ENCODE measurements at regions not wholly inside any gene's neighbourhood (a gene's known extent, or its start where the extent isn't known, plus 50 kb on each side); places are given as distances from the start of the nearest gene placed in this dataset.

GRCh38 chr15:77810130-77810571, 177.4 kb upstream of the LINGO1 start (continued):
- TF ChIP-seq PRDM4 (CRISPR knock-in tag; IDR thresholded peaks at IDR 0.05; ENCODE audit: borderline replicate concordance): no peak
- no peak for TF ChIP-seq ZNF160 (CRISPR knock-in tag; IDR thresholded peaks at IDR 0.05)
- TF ChIP-seq SNAPC5 (CRISPR knock-in tag; IDR thresholded peaks at IDR 0.05; ENCODE audit: borderline replicate concordance): no peak
- no peak for TF ChIP-seq RFXANK (CRISPR knock-in tag; IDR thresholded peaks at IDR 0.05)

- in situ Hi-C loops (cut with HindIII; ENCODE audit: extremely low pct_ligation_motif_present, low pct_unique_long_range_greater_than_20kb): loop anchor here (25.0 kb wide), 1 partner anchor 171 kb away; the partner anchor contains the start of gene LINGO1
- WGBS (ENCODE audit: low lambda C conversion rate): 27% methylated on average over 6 of the region's 8 CpGs
- TF ChIP-seq TCF7L2 (IDR thresholded peaks at IDR 0.05; ENCODE audit: low read depth, low read length) (no peak), ZNF18 (CRISPR knock-in tag; IDR thresholded peaks at IDR 0.05; ENCODE audit: insufficient replicate concordance) (no peak), MYNN (CRISPR knock-in tag; IDR thresholded peaks at IDR 0.05; ENCODE audit: low read depth) (no peak), SALL1 (CRISPR knock-in tag; IDR thresholded peaks at IDR 0.05) (no peak), ZNF281 (CRISPR knock-in tag; IDR thresholded peaks at IDR 0.05; ENCODE audit: borderline replicate concordance) (no peak), HNF4A (CRISPR knock-in tag; IDR thresholded peaks at IDR 0.05) (peak; percentile 49), ZNF770 (CRISPR knock-in tag; IDR thresholded peaks at IDR 0.05) (peak; percentile 62; the same call in 1 of the 2 replicates), MAF1 (CRISPR knock-in tag; IDR thresholded peaks at IDR 0.05; ENCODE audit: borderline replicate concordance) (no peak), BCL6 (CRISPR knock-in tag; IDR thresholded peaks at IDR 0.05) (no peak), ZSCAN25 (CRISPR knock-in tag; IDR thresholded peaks at IDR 0.05) (no peak)
These were observed 176.0 kb upstream of the LINGO1 start for GRCh38 chr15:77808581-77809177.

More at GRCh38 chr15:77808581-77809177, 176.0 kb upstream of the LINGO1 start:
- Histone ChIP-seq H2AFZ (ENCODE audit: low read length) (no peak overlapping the region), H3K36me3 (replicated peaks in 1 of 2; ENCODE audit: control insufficient read depth in 1 of 2, insufficient read depth in 2 of 2, low read length in 2 of 2) (no peaks in the 10 kb centered on the region), H3K27me3 (ENCODE audit: control insufficient read depth in 1 of 2, insufficient read depth in 2 of 2, low read length in 2 of 2) (peaks cover 4 to 7% of the 10 kb centered on the region in 2 experiments; a peak in 2 of 5 replicates), H3K79me2 (ENCODE audit: insufficient read depth, low read length) (no peaks in the 10 kb centered on the region), H3K4me3 (replicated peaks in 1 of 3; ENCODE audit: insufficient read depth in 1 of 3, low read depth in 2 of 3, low read length in 3 of 3) (no peak overlapping the region), H3K27ac (ENCODE audit: extremely low read length, insufficient read depth, low read length) (no peak overlapping the region), H3K4me2 (ENCODE audit: low read depth, low read length) (no peak overlapping the region), H4K20me1 (ENCODE audit: insufficient read depth, low read length) (no peaks in the 10 kb centered on the region), H3K9ac (ENCODE audit: insufficient read depth, low read depth, low read length) (no peak overlapping the region), H3K4me1 (ENCODE audit: insufficient read depth, low read length) (no peaks in the 10 kb centered on the region), H3K9me3 (ENCODE audit: low read length) (no peaks in the 10 kb centered on the region)
- intact Hi-C loops (cut with micrococcal nuclease; ENCODE audit: unreplicated experiment): no loop called here
- FAIRE-seq (no peak), ATAC-seq (no peak; the same call in 2 of the 3 replicates), DNase-seq (ENCODE audit: low spot score) (no peak)
- no TSS peak for BruUV-seq (replicated peaks)
- ChIA-PET POLR2A (no interaction called here), CTCF (ENCODE audit: low intra/inter-chr PET ratio, low total read pairs) (no interaction called here)
